HG03135 (cell line): ENCODE measurements at regions not wholly inside any gene's neighbourhood (a gene's known extent, or its start where the extent isn't known, plus 50 kb on each side); places are given as distances from the start of the nearest gene placed in this dataset.

Source experiments
- ATAC-seq: cut with Tn5 transposase; IDR thresholded peaks from one replicate; pipeline ENCODE4 v1.9.1; 2021; ENCODE audit warnings: mild to moderate bottlenecking, moderate library complexity; ENCODE audit not compliant: unreplicated experiment

DNA sequence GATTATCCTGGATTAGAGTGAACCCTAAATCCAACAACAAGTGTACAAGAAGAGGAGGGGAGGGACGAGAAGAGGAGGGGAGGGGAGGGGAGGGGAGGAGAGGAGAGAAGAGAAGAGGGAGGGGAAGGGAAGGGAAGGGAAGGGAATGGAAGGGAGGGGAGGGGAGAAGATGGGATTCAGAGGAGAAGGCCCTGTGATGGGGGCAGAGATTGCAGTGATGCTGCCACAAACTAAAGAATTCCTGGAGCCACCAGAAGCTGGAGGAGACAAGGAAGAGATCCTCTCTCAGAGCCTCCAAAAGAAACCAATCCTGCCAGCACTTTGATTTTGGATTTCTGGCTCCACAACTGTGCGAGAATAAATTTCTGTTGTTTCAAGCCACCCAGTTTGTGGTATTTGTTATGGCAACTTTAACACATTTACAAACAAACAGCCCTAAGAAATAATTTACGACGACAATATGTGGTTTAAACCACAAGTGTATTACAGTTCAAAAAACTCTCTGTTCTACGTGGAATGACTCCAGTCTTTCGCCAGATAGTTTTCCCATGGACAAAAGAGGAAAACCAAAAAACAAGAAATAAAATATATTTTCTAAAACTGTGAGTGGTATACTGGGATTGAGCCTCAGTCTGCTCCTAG, 235.4 kb downstream of the HDGFL1 start:
- no peak for ATAC-seq

DNA sequence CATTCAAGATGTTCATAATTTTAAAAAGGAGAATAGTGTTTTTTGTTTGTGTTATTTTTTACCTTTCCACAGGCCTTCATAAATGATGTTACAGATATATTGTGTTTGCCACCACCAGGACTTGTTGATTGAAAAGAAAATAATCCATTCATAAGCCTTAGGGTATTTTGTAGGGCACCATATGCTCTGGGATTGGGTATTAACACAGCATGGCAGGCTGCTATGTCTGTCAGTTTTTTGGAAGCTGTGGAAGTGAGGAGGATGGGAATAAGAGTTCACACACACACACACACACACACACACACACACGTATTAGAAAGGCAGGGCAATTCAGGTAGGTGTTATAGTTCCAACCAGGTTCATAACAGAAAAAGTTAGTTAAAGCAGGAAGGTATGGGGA, 237.9 kb downstream of the HDGFL1 start:
- ATAC-seq: no peak

DNA sequence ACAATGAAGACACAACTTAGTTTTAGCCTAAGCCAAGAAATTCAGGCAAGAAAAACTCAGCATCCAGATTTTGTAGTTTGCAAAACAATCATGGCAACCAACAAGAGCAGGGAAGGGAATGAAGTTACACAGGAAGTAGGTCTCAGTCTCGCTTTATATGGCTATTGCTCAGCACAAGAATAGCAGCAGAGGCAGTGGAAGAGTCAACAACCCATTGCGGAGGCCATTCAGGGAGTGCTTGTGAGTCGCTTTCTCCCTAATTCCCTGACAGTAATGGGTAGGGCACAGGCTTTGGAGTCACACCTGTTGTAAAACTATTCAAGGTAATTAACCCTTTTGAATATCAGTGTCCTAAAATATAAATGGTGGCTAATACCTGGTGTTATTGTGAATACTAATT, 238.5 kb downstream of the HDGFL1 start:
- ATAC-seq: no peak

DNA sequence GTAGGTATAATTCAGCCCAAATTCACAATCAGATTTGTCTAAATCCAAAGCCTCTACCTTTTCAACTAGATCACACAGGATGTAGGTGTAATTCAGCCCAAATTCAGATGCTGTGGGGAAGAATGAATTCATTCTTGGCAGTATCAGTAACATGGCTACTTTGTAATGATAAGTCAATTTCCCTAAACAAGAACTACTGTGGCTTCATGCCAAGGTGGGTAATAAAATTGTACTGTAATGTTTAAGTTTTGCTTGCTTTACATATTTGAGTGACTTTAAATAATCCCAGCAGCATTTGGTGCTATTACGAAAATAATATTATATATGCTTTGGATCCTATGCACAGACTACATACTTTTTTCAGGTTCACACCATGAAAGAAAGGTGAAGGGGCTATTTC, 239.1 kb downstream of the HDGFL1 start:
- no peak for ATAC-seq

DNA sequence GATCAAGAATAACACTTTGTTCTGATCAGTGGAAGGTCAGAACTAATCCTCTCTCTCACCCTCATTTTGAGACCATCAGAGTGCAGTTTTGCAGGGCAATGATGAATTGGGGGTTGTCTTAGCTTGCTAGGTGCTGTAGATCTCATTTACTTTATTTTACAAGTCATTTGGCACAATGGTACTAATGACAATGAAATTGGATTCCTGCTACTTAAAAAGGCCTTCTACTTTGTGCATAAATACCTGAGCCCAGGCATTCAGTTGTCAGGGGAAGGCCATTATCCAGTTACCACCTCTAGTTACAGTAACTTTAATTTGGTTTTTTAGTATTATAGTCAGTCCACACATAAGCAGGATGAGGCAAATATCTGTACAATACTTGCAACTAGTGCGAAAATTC, 240.0 kb downstream of the HDGFL1 start:
- no peak for ATAC-seq

DNA sequence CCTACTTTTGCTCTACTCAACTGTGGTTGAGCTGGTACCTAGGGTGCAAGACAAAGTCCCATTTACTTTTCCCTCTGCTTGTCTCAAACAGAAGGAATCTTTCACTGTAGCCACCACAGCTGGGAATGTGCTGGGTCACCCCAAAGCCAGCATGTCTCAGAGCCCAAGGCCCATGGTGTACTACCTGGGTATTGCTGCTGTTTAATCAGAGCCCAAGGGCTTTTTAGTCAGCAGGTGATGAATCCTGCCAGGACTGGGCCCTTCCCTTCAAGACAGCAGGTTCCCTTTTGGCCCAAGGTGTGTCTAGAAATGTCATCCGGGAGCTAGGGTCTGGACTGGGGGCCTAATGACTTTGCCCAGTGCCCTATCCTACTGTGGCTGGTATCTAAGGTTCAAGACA, 249.8 kb downstream of the HDGFL1 start:
- no peak for ATAC-seq

DNA sequence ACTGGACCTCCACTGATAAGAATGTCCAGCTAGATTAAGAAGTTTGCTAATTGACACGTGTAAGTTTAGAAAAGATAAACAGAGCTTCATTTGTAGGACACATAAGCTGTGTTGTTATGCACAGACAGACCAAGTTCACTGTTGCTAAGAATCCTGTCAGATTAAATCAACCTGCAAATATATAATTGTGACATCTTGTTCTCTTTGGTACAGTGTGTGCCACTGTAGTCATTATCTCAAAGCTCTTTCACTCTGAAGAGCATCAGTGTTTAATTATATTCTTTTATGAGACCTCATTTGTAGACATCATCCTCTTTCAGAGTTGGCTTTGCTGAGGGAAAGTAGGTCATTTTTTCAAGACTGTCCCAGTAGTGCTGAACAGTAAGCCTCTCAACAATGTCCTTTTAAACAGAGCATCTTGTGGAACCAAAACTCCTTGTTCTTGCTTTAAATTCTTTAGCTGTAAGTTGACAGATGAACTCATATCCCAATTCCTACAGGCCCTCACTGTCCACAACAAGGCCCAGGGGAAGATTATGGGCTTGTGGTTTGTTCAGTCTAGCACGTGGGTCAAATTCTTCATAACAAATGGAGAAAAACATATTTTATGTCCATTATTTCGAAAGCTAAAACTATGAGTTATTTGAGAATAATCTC, 252.4 kb downstream of the HDGFL1 start:
- ATAC-seq: no peak

DNA sequence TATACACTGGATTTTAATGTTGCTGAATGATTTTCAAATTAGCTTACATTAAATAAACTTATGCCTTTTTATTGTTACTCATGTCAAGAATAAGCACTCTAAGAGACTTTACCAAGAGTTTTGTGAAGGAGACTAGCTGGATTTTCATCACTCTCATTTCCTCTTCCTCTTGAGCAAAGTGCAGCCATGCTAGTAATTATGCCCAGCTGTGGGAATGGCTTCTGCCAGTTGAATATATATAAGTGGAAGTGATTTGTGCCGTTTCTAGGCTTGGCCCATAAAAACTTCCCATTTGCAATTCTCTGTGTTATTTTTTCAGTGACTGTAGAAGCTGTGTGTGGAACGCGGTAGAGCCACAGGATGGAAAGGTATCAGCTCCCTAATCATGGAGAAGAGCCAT, 255.8 kb downstream of the HDGFL1 start:
- ATAC-seq: no peak

DNA sequence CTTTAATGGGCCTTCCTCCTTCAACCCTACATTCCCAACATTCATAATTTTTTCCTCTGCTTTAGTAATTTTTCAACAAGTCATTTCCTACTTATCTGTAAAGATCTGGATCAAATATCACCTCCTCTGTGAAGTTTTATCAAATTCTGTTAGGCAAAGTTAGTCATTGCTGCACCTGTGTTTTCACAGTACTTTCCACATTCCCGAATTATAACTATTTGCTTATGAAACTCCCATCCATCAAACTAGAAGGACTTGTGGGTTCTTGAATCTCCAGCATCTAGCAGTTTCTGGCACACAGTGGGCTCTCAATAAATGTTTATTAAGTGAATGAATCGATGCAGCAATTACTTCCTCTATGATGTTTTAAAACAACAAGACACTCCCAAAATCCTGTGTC, 257.6 kb downstream of the HDGFL1 start:
- ATAC-seq: no peak

DNA sequence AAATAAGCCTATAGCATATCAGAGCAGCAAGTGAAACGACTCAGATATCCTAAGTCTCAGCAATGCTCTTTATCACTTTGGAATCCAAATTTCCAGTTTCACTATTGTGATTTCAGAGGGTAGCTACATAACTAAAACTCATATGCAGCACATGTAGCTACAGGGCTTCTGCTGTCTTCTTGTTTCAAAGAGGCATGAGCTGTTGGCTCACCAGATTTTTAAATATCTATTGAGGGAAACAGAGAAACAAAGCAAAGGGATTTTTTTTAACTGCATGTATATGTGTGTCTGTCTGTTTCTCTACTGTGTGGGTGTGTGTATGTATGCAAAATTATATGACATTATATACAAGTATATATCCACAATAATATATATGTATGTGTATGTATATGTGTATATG, 258.4 kb downstream of the HDGFL1 start:
- ATAC-seq: no peak

DNA sequence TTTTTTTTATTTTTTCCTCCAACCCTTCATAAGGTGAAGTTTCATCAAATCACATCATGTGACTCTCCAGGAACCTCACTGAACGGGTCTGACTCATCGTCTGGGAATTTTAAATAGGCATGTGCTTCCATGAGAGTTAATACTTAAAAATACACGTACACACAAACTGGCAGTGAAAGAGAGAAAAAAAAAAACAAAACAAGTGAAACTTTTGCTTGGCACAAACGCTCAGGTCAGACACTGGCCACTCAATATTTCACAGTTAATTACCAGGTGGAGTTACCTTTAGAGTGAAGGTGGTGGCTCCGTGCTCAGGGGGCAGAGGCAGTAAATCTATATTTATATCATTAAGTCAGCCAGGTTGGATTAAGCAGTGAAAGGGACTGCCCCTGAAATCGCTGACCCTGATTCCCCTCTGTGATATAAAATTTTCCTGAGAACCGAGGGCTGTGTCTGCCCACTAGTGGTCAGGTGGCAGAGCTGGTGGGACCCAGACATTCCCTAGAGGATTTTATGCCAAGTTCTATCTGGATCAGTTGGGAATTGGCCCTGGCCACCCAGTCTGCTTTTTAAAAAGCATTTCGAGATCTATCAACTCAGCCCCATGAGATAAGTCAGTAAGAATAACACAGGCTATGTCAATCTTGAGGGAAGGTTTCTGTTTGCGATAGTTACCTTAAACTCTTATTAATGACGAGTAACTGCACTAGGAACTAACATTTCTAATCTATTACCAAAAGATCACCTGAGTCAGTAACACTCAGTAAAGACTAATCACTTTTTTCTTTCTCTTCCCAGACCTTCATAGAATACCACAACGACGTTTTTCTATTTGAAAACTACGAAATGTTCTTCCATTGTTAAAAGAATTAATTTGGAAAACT, 259.1 kb downstream of the HDGFL1 start:
- no peak for ATAC-seq

DNA sequence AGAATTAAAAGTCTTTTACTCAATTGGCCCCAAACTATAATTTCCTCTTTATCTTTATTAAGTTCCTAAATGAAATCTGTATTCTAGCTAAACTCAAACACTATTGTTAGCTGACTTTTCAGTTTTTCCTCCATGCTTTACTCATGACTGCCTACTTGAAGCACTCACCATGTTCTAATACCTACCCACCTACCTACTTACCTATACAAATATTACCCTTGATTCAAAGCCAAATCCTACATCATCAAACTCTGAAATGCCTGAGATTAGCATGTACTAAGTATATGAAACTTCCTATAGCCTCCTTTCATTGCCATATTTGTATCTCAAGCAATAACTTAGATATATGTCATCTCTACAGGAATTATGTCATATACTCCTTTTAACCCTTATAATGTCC, 259.7 kb downstream of the HDGFL1 start:
- ATAC-seq: no peak

DNA sequence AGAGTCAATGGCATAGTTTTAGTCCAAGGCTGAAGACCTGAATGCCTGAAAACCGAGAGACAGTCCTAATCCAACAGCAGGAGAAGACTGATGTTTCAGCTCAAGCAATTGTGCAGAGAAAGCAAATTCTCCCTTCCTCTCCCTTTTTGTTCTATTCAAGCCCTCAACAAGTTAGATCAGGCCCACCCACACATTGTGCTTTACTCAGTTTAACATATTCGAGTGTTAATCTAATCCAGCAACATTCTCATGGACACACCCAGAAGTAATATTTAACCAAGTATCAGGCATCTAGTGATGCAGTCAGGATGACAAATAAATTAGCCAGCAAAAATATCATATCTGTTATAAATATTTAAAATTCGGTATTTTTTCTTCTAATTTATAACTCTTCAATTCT, 261.1 kb downstream of the HDGFL1 start:
- ATAC-seq: no peak

DNA sequence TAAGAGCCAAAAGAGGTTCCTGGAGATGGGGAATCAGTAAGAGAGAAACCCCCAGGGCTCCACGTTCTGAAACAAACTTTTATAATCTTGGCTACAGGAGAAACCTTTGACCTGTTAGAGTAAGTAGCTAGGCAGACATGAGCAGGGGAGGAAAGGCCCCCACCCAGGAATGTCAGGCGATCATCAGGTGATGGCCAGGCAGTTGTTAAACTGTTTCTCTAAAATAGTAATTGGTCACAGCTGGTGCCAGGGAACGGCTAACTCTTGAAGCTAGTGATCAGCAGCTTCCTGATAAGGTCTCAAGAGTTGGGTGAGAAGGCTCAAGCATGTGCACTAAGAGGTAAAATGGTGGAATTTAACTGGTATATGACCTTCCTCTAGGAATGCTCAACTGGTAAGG, 263.8 kb downstream of the HDGFL1 start:
- no peak for ATAC-seq

DNA sequence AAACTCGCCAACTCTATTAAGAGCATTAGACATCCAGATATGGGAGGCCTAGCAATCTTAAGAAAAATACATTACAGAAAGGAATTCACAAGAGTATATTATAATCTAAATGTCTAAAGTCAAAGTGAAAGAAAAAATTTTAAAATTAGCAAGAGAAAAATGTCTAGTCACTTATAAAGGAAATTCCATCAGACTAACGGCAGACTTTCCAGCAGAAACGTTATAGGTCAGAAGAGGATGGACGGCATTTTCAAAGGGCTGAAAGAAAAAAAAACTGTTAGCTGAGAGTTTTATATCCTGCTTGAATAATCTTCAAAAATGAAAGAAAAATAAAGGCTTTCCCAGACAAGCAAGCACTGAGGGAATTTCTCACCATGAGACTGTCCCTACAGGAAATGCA, 269.0 kb downstream of the HDGFL1 start:
- no peak for ATAC-seq

DNA sequence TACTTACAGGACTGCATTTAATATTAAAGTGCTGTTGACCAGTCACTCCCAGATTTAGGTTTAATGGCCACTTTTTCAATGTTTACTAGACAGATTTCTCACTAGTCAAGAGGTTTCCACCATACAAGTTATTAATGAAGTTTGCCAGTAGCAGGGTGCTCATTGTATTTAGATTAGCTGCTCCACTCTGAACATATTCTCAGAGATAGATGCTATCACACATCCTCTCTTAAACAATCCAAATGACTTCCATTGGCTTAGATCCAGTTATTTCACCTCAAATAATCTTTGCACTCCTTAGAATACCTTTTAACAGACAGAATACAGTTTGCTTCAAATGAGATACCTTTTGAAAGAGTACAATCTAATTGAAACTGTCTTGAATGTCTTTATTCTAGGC, 276.1 kb downstream of the HDGFL1 start:
- ATAC-seq: no peak

DNA sequence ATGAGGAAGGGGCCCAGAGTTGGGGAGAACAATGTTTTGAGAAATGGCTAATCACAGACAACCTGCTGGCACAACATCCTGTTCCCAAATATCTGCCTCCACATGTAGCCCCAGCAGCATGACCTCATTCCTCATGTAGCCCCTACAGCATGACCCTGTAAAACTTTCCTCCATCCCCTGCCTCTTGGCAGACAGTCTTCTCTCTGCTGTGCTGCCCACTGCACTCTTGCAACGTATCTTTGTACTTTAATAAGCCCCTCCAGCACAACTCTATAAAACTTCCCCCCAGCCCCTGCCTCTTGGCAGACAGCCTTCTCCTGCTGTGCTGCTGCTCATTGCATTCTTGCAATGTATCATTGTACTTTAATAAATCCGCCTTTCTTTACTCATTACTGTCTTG, 278.8 kb downstream of the HDGFL1 start:
- no peak for ATAC-seq

DNA sequence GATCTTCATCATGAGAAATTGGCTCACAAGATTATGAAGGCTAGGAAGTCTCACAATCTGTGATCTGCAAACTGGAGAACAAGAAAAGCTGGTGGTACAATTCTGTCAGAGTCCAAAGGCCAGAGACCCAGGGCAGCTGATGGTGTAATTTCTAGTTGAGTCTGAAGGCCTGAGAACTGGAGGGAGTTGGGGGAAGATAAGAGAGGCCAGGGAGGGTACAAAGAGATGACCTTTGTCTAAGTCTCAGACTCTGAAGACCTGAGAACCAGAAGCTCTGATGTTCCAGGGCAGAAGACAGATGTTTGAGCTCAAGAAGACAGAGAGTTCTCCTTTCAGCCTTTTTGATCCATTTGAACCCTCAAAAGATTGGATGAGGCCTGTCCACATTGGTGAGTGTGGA, 280.6 kb downstream of the HDGFL1 start:
- no peak for ATAC-seq

DNA sequence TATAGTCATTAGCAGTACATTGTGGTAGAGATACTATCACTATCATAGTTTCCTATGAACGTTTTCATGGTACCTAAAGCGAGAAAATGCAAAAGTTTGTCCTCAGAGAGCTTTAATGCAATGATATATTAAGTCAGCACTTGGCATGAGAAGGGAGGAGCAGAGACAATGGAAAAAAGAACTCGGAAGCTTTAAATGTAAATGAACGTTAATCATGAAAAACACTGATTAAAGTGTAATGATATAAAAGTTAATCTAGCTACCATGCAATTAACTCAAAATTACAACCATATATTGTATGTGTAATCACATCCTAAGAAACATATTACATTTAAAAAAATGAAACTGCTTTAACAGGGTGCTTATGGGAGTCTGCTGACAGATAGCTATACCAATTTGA, 282.7 kb downstream of the HDGFL1 start:
- no peak for ATAC-seq

DNA sequence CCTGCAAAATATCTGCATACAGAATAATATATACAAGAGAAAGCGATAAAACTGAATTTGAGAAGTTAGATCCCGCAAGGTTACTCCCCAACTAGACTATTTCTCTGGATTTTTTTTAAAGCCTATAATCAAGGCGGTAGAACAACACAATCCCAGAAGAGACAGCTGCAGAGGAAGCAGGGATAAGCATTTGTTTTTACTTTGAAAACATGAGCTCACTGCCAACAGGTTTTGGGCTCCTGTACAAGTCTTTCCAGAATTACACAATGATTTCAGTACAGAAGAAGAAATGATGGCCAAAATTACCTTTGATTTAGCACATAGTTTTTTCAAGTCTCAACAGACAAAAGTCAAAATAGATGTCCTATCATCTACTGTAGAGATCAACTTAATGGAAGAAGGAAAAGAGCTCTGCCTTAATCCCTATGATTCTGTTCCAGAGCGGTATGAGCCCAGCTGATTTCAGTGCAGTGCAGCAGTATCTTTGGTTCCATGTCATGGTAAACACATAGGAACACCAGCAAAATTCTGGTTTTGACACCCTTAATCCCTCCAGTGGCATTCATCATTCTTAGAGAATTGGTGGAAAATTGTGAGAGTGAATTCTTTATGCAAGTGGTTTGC, 304.3 kb downstream of the HDGFL1 start:
- no peak for ATAC-seq

DNA sequence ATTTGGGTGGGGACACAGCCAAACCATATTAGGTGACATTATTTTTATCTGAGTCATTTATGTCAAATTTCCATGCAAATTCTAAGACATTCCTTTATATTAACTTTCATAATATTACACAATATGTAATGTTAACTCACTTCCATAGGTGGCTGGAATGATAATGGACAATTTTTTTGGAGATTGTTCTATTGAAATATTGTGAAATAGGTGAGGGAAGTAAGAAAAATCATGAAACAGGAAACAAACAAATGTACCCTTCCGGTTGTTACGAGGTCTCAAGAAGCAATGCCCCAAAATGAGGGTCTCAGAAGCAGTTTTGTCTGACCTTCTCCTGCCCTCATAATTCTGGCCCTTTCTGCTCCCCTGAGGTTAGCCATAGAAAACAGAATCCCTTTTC, 306.5 kb downstream of the HDGFL1 start:
- ATAC-seq: no peak

DNA sequence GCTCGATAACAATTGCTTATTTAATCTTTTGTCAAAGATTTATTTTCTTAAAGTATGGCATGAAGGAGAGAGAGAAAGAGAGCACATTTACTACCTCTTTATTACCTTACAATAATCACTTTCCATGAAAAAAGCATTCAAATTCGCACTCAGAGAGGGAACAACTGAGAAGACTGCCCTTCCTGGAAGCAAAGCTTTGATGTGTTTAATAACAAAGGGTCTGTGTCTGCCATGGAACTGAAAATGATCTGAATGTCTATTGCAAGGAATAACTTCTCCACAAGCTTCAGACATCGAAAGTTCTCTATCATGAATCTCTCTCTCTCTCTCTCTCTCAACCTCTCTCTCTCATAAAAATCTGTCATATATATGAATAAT, 308.9 kb downstream of the HDGFL1 start:
- ATAC-seq: no peak
